K562 (cell line): ENCODE measurements at regions not wholly inside any gene's neighbourhood (a gene's known extent, or its start where the extent isn't known, plus 50 kb on each side); places are given as distances from the start of the nearest gene placed in this dataset.
"Not testable (repeated sequence)": the region's sequence is repeated elsewhere in the genome, so short reads cannot be mapped to it uniquely, and the experiment has no call there.

Experiments
- ATAC-seq: fragments of 200-7000 bp; cut with Tn5 transposase; 3 replicates; pipeline ENCODE4 v1.9.1; 2020; ENCODE audit warnings: moderate library complexity
- BruUV-seq: library from RNA; stranded (reverse); fragments of 400-500 nt; replicated peaks from 2 replicates; lab custom pipeline; 2021; lab: Mats Ljungman, UMichigan
- CTCF ChIA-PET: fragments of 300-600 bp; formaldehyde crosslinking; extraction: SDS; loops from one replicate; lab custom pipeline; 2021; ENCODE audit warnings: low intra/inter-chr PET ratio; lab: Yijun Ruan, JAX
- POLR2A ChIA-PET: fragments of 300-600, 350-650 bp; sonication (Branson Sonifier 250); formaldehyde crosslinking; extraction: SDS; loops from one replicate; lab custom pipeline; 2021; ENCODE audit warnings: antibody characterized with exemption, inconsistent platforms; lab: Yijun Ruan, JAX
- DNase-seq, 4 experiments: peaks; one replicate each; pipeline versions ENCODE4 v3.0.0 to v3.0.0-alpha.2; 2011 to 2018; ENCODE audit warnings: low spot score in 3 of 4, mixed read lengths in 3 of 4; ENCODE audit errors: extremely low read depth in 1 of 4
- FAIRE-seq: peaks from 2 replicates; lab custom pipeline; 2011; peaks lifted over from hg19 to GRCh38; lab: Jason Lieb, UNC
- H2AFZ ChIP-seq: 2 replicates; pipeline ENCODE4 v1.6.0; 2011; ENCODE audit warnings: low read depth, low read length, control low read depth, inconsistent platforms
- H3K27ac ChIP-seq: fragments of 200-600 bp; 3 replicates; pipeline ENCODE4 v1.8.0; 2011; ENCODE audit warnings: low read depth, mild to moderate bottlenecking, control low read depth, inconsistent platforms, low read length, moderate library complexity, mixed read lengths; ENCODE audit errors: extremely low read depth
- H3K27me3 ChIP-seq, 2 experiments: fragments of 300-600 bp in 1 of 2; 2 replicates in 1 of 2; 3 replicates in 1 of 2; pipeline versions ENCODE4 v1.6.0 to v1.8.0; 2011; ENCODE audit warnings: inconsistent platforms in 2 of 2, low read length in 2 of 2, mild to moderate bottlenecking in 1 of 2, mixed read lengths in 1 of 2, moderate library complexity in 1 of 2; ENCODE audit not compliant: control insufficient read depth in 2 of 2, insufficient read depth in 2 of 2
- H3K36me3 ChIP-seq: fragments of 300-600 bp; 3 replicates; pipeline ENCODE4 v1.8.0; 2011; ENCODE audit warnings: mild to moderate bottlenecking, low read length, inconsistent platforms; ENCODE audit not compliant: control insufficient read depth, insufficient read depth
- H3K4me1 ChIP-seq, 2 experiments: fragments of 200-600 bp in 1 of 2; replicated peaks in 1 of 2; 2 replicates in 1 of 2; 3 replicates in 1 of 2; pipeline versions ENCODE4 v1.5.1 to v1.8.0; 2011; ENCODE audit warnings: inconsistent platforms in 2 of 2, low read length in 2 of 2, mild to moderate bottlenecking in 1 of 2, mixed read lengths in 1 of 2, moderate library complexity in 1 of 2; ENCODE audit not compliant: control insufficient read depth in 2 of 2, insufficient read depth in 2 of 2
- H3K4me2 ChIP-seq: 2 replicates; pipeline ENCODE4 v1.6.1; 2011; ENCODE audit warnings: low read length, control low read depth, inconsistent platforms, mixed read lengths; ENCODE audit not compliant: insufficient read depth
- H3K4me3 ChIP-seq: fragments of 200-600 bp; sonication (generic), shearing (Covaris generic); 2 replicates; pipeline ENCODE4 v1.5.1; 2016; ENCODE audit warnings: control low read depth, inconsistent platforms
- H3K79me2 ChIP-seq: fragments of 200-600 bp; 3 replicates; pipeline ENCODE4 v1.8.0; 2011; ENCODE audit warnings: low read length, inconsistent platforms; ENCODE audit not compliant: control insufficient read depth, insufficient read depth
- H3K9ac ChIP-seq, 2 experiments: 2 replicates each; pipeline versions ENCODE4 v1.6.0 to v1.6.1; 2011; ENCODE audit warnings: low read depth in 2 of 2, low read length in 2 of 2, control low read depth in 1 of 2, inconsistent platforms in 1 of 2, mild to moderate bottlenecking in 1 of 2, mixed read lengths in 1 of 2; ENCODE audit not compliant: insufficient read depth in 1 of 2
- H3K9me1 ChIP-seq: one replicate; pipeline ENCODE4 v1.6.0; 2011; ENCODE audit warnings: inconsistent platforms, mild to moderate bottlenecking, low read length, moderate library complexity; ENCODE audit not compliant: control insufficient read depth, insufficient read depth
- H3K9me3 ChIP-seq: replicated peaks from 2 replicates; pipeline ENCODE4 v1.5.1; 2011; ENCODE audit warnings: low read depth, low read length, inconsistent platforms; ENCODE audit not compliant: control insufficient read depth, insufficient read depth
- H4K20me1 ChIP-seq: replicated peaks from 2 replicates; pipeline ENCODE4 v1.6.1; 2011; ENCODE audit warnings: low read length, inconsistent platforms, mixed read lengths; ENCODE audit not compliant: control insufficient read depth, insufficient read depth
- CBX2 ChIP-seq: fragments of 200-600 bp; sonication (generic); IDR thresholded peaks from one replicate; pipeline ENCODE4 v1.6.1; 2012; ENCODE audit warnings: mild to moderate bottlenecking, low read length, inconsistent platforms; ENCODE audit not compliant: insufficient read depth, poor library complexity, severe bottlenecking
- CHCHD3 ChIP-seq: fragments of 250-450 bp; sonication (Bioruptor Pico); IDR thresholded peaks from 2 replicates; pipeline ENCODE4 v2.1.2; 2022; ENCODE audit warnings: mild to moderate bottlenecking
- CREBBP ChIP-seq: IDR thresholded peaks from one replicate; pipeline ENCODE4 v1.6.1; 2012; ENCODE audit warnings: low read depth, mild to moderate bottlenecking, control low read depth, inconsistent platforms, low read length
- IFI16 ChIP-seq: fragments of 250-450 bp; sonication (Bioruptor Pico); IDR thresholded peaks from 2 replicates; pipeline ENCODE4 v2.1.2; 2022; ENCODE audit warnings: mild to moderate bottlenecking, inconsistent platforms
- PHF20 ChIP-seq: fragments of 450-650 bp; IDR thresholded peaks from 2 replicates; pipeline ENCODE4 v1.6.1; 2018; ENCODE audit not compliant: partially characterized antibody
- SRF ChIP-seq, 2 experiments: fragments of 250-450, 450-650 bp in 1 of 2; sonication (Bioruptor Pico) in 1 of 2; sonication (generic) in 1 of 2; formaldehyde crosslinking; IDR thresholded peaks; 2 replicates each; pipeline versions ENCODE4 v1.5.0 to v1.5.1; 2020 to 2022; ENCODE audit warnings: mild to moderate bottlenecking in 1 of 2, missing genetic modification reagents in 1 of 2
- WGBS: fragments of 100-300 bp; shearing (Covaris generic); methylation state at CpG from one replicate; pipeline ENCODE4 v1.1.6; 2016; ENCODE audit warnings: low coverage, mixed read lengths; ENCODE audit not compliant: insufficient coverage; ENCODE audit errors: missing lambda C conversion rate; 5-methylcytosine and 5-hydroxymethylcytosine counted together
- in situ Hi-C: fragments of 300-500 bp; cut with MboI; formaldehyde crosslinking; loops from 4 replicates; pipeline ENCODE4 v1.15.0; 2018; ENCODE audit warnings: inconsistent platforms, mixed read lengths
- intact Hi-C: fragments of 100-400 bp; cut with micrococcal nuclease; formaldehyde crosslinking; loops from 2 replicates; pipeline ENCODE4 v1.14.2; 2022
- TF ChIP-seq, protein P1 (sequence below): fragments of 450-650 bp; IDR thresholded peaks from 2 replicates; pipeline ENCODE4 v1.7.1; 2018; ENCODE audit warnings: mild to moderate bottlenecking, low read depth; ENCODE audit not compliant: partially characterized antibody

DNA sequence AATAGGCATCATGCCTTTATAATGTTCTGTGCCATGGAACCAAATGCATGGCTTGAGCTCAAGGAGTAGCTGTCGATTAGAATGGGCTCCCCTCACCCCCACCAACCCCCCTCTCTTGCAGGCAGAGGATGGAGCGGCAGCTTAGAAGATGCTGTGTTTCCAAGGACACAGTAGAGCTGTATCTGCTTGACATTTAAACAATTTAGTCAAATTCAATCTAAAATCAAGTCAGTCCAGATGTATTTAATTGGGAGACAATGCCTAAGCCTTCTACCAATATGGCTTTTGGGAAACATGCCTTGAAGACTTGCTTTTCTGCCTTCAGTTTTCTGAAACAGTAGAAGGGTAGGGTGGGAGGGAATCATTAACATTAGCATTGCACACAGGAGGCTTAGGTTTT, 497.1 kb upstream of the NRP1 start:
- in situ Hi-C loops = loop anchor here (25.0 kb wide), 1 partner anchor 806 kb away; no protein-coding TSS in a partner anchor
- Histone ChIP-seq H3K4me3 (no peak overlapping the region), H3K9me1 (no peaks in the 10 kb centered on the region), H3K36me3 (no peaks in the 10 kb centered on the region), H3K9me3 (no peaks in the 10 kb centered on the region), H3K27me3 (no peaks in the 10 kb centered on the region; a peak in 1 of 5 replicates), H2AFZ (no peak overlapping the region), H3K4me2 (no peak overlapping the region), H3K9ac (no peak overlapping the region), H4K20me1 (no peaks in the 10 kb centered on the region), H3K79me2 (no peaks in the 10 kb centered on the region), H3K4me1 (no peaks in the 10 kb centered on the region), H3K27ac (no peak overlapping the region)
- no TSS peak for BruUV-seq
- CTCF ChIA-PET = no interaction called here
- TF ChIP-seq IFI16 = no peak
- no peak for TF ChIP-seq CBX2
- TF ChIP-seq CREBBP = no peak
- TF ChIP-seq, protein P1, sequence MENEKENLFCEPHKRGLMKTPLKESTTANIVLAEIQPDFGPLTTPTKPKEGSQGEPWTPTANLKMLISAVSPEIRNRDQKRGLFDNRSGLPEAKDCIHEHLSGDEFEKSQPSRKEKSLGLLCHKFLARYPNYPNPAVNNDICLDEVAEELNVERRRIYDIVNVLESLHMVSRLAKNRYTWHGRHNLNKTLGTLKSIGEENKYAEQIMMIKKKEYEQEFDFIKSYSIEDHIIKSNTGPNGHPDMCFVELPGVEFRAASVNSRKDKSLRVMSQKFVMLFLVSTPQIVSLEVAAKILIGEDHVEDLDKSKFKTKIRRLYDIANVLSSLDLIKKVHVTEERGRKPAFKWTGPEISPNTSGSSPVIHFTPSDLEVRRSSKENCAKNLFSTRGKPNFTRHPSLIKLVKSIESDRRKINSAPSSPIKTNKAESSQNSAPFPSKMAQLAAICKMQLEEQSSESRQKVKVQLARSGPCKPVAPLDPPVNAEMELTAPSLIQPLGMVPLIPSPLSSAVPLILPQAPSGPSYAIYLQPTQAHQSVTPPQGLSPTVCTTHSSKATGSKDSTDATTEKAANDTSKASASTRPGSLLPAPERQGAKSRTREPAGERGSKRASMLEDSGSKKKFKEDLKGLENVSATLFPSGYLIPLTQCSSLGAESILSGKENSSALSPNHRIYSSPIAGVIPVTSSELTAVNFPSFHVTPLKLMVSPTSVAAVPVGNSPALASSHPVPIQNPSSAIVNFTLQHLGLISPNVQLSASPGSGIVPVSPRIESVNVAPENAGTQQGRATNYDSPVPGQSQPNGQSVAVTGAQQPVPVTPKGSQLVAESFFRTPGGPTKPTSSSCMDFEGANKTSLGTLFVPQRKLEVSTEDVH = no peak
- TF ChIP-seq CHCHD3 (CRISPR knock-in tag) = no peak
- no peak for TF ChIP-seq PHF20
- TF ChIP-seq SRF (CRISPR knock-in tag; IDR thresholded peaks at IDR 0.05) = no peak
- POLR2A ChIA-PET = no interaction called here
- DNase-seq (no peak), ATAC-seq (no peak), FAIRE-seq (no peak)
- intact Hi-C loops = no loop called here
- 0% methylated on average over 2 of the region's 2 CpGs for WGBS

GRCh38 chr10:33829899-33830298, 495.4 kb upstream of the NRP1 start:
- 0% methylated on average over 3 of the region's 3 CpGs for WGBS
- H3K4me3 ChIP-seq, H4K20me1 ChIP-seq, H3K9me1 ChIP-seq, H3K27me3 ChIP-seq, H3K4me1 ChIP-seq, H2AFZ ChIP-seq, BruUV-seq, DNase-seq, H3K27ac ChIP-seq, H3K9ac ChIP-seq, ATAC-seq, H3K36me3 ChIP-seq, H3K79me2 ChIP-seq, H3K4me2 ChIP-seq, POLR2A ChIA-PET, H3K9me3 ChIP-seq, FAIRE-seq, intact Hi-C loops, CTCF ChIA-PET: not testable (repeated sequence)
- in situ Hi-C loops = loop anchor here (25.0 kb wide), 1 partner anchor 807 kb away; no protein-coding TSS in a partner anchor
